GM21515 (cell line): ENCODE measurements at regions not wholly inside any gene's neighbourhood (a gene's known extent, or its start where the extent isn't known, plus 50 kb on each side); places are given as distances from the start of the nearest gene placed in this dataset.
"Not testable (repeated sequence)": the region's sequence is repeated elsewhere in the genome, so short reads cannot be mapped to it uniquely, and the experiment has no call there.

Source experiments
- ATAC-seq: cut with Tn5 transposase; IDR thresholded peaks from one replicate; pipeline ENCODE4 v1.9.1; 2021; ENCODE audit not compliant: unreplicated experiment

GRCh38 chr6:81625216-81625615 lies 127.3 kb downstream of the TENT5A start:
- no peak for ATAC-seq

- no peak for ATAC-seq
These were observed 128.0 kb downstream of the TENT5A start for GRCh38 chr6:81624453-81624852.

- ATAC-seq, result no peak
These were observed 129.2 kb downstream of the TENT5A start for GRCh38 chr6:81623106-81623759.

GRCh38 chr6:81621816-81622395 lies 130.6 kb downstream of the TENT5A start:
- ATAC-seq, result no peak

- no peak for ATAC-seq
These were observed 138.2 kb downstream of the TENT5A start for GRCh38 chr6:81614292-81614691.

- ATAC-seq, result no peak
These were observed 138.9 kb downstream of the TENT5A start for GRCh38 chr6:81613606-81614005.

GRCh38 chr6:81612136-81612535 lies 140.3 kb downstream of the TENT5A start:
- ATAC-seq, result no peak

- ATAC-seq, result no peak
These were observed 142.7 kb downstream of the TENT5A start for GRCh38 chr6:81609736-81610135.

GRCh38 chr6:81608776-81609175 lies 143.7 kb downstream of the TENT5A start:
- no peak for ATAC-seq

GRCh38 chr6:81606965-81607381 lies 145.5 kb downstream of the TENT5A start:
- no peak for ATAC-seq

- ATAC-seq, result no peak
These were observed 147.0 kb downstream of the TENT5A start for GRCh38 chr6:81605526-81605925.

GRCh38 chr6:81601918-81602317 lies 150.6 kb downstream of the TENT5A start:
- no peak for ATAC-seq

GRCh38 chr6:81600488-81600887 lies 152.0 kb downstream of the TENT5A start:
- ATAC-seq, result not testable (repeated sequence)

GRCh38 chr6:81594501-81594900 lies 158.0 kb downstream of the TENT5A start:
- no peak for ATAC-seq

- no peak for ATAC-seq
These were observed 162.2 kb downstream of the TENT5A start for GRCh38 chr6:81590314-81590691.

- ATAC-seq, result no peak
These were observed 162.8 kb downstream of the TENT5A start for GRCh38 chr6:81589465-81590313.

GRCh38 chr6:81585686-81586085 lies 166.8 kb downstream of the TENT5A start:
- ATAC-seq, result not testable (repeated sequence)

- not testable (repeated sequence) for ATAC-seq
These were observed 168.3 kb downstream of the TENT5A start for GRCh38 chr6:81584156-81584555.

GRCh38 chr6:81575442-81575841 lies 177.0 kb downstream of the TENT5A start:
- ATAC-seq, result no peak

GRCh38 chr6:81572020-81572419 lies 180.5 kb downstream of the TENT5A start:
- no peak for ATAC-seq

- no peak for ATAC-seq
These were observed 181.8 kb downstream of the TENT5A start for GRCh38 chr6:81570681-81571080.

GRCh38 chr6:81568973-81569372 lies 183.5 kb downstream of the TENT5A start:
- no peak for ATAC-seq
